BLaER1 treated with 17β-estradiol and CSF1 and Interleukin-3, amounts not matched to agents 10 nM and 100 nM (cell line): ENCODE measurements at regions not wholly inside any gene's neighbourhood (a gene's known extent, or its start where the extent isn't known, plus 50 kb on each side); places are given as distances from the start of the nearest gene placed in this dataset.
"Not testable (repeated sequence)": the region's sequence is repeated elsewhere in the genome, so short reads cannot be mapped to it uniquely, and the experiment has no call there.

Experiments used
- H3K27ac ChIP-seq, 11 experiments: shearing (Covaris generic); formaldehyde crosslinking; 2 replicates each; pipeline ENCODE4 v1.8.1; 2022
- H3K27me3 ChIP-seq, 11 experiments: shearing (Covaris generic); formaldehyde crosslinking; 2 replicates each; pipeline ENCODE4 v1.8.1; 2022
- H3K36me3 ChIP-seq, 11 experiments: shearing (Covaris generic); formaldehyde crosslinking; 2 replicates each; pipeline ENCODE4 v1.8.1; 2022
- H3K4me1 ChIP-seq, 10 experiments: shearing (Covaris generic); formaldehyde crosslinking; 2 replicates each; pipeline ENCODE4 v1.8.1; 2022
- H3K4me2 ChIP-seq, 11 experiments: shearing (Covaris generic); formaldehyde crosslinking; 2 replicates each; pipeline ENCODE4 v1.8.1; 2022
- H3K4me3 ChIP-seq, 10 experiments: shearing (Covaris generic); formaldehyde crosslinking; 2 replicates each; pipeline ENCODE4 v1.8.1; 2022
- H3K9ac ChIP-seq, 11 experiments: shearing (Covaris generic); formaldehyde crosslinking; 2 replicates each; pipeline ENCODE4 v1.8.1; 2022
- H3K9me3 ChIP-seq, 11 experiments: shearing (Covaris generic); formaldehyde crosslinking; replicated peaks in 1 of 11; 2 replicates each; pipeline ENCODE4 v1.8.1; 2022
- H4K20me1 ChIP-seq, 11 experiments: shearing (Covaris generic); formaldehyde crosslinking; 2 replicates each; pipeline ENCODE4 v1.8.1; 2022
- Cebpa-rat ChIP-seq, 11 experiments: shearing (Covaris generic); IDR thresholded peaks; 2 replicates each; pipeline ENCODE4 v1.8.1; 2022

DNA sequence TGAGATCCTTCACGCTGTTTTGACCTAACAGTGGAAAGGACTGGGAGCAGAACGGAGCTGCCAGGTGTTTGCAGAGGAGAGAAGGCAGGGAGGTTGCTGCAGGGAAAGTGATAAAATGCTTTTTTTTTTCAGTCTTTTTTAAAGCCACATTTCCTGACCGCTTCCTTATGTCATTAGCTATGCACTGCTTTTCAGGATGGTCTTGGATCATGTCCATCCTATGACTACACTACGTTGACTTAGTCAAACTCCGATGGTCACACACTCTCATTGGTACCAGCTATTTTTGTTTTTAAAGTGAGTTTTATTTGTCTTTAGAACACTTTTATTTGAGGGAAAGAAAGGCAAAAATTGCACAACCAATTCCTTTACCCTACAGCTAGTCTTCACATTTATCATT is 89.2 kb upstream of the EXOC2 start:
- Histone ChIP-seq H3K9ac (no peak overlapping the region), H4K20me1 (no peaks in the 10 kb centered on the region), H3K36me3 (no peaks in the 10 kb centered on the region), H3K27ac (no peak overlapping the region), H3K4me1 (no peaks in the 10 kb centered on the region), H3K27me3 (no peaks in the 10 kb centered on the region), H3K9me3 (no peaks in the 10 kb centered on the region), H3K4me2 (no peak overlapping the region), H3K4me3 (no peak overlapping the region)
- TF ChIP-seq Cebpa-rat (IDR thresholded peaks at IDR 0.05) = no peak

DNA sequence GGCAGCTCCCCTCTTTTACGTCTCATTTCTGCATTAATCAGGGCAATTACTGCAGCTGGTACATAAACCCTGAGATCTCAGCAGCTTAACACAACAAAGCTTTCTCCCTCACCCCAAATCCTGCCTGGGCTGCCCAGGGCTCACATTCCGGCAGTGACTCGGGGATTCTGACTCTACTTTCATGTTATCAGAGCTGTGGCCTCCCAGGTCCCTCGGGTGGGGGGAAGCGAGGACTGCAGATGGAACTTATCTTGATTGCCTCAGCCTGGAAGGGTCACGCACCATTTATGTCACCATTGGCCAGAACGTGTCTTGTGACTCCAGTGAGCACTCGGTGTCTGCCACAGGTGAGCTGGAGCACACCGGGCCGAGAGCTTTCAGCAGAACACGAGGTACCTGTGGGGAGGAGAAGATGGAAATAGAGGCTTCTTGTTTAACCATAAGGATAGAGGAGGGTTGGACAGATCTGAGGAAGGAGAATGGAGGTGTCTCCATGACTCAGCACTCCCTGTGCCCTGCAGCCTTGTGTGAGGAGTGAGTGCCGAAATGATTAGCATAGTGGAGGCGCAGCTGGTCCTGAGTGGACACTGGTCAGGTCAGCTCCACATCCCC is 88.5 kb upstream of the EXOC2 start:
- Histone ChIP-seq H4K20me1 (no peaks in the 10 kb centered on the region), H3K27ac (no peak overlapping the region), H3K27me3 (no peaks in the 10 kb centered on the region), H3K4me2 (no peak overlapping the region), H3K9me3 (no peaks in the 10 kb centered on the region), H3K4me3 (no peak overlapping the region), H3K9ac (no peak overlapping the region), H3K4me1 (no peaks in the 10 kb centered on the region), H3K36me3 (no peaks in the 10 kb centered on the region)
- no peak for TF ChIP-seq Cebpa-rat (IDR thresholded peaks at IDR 0.05)

DNA sequence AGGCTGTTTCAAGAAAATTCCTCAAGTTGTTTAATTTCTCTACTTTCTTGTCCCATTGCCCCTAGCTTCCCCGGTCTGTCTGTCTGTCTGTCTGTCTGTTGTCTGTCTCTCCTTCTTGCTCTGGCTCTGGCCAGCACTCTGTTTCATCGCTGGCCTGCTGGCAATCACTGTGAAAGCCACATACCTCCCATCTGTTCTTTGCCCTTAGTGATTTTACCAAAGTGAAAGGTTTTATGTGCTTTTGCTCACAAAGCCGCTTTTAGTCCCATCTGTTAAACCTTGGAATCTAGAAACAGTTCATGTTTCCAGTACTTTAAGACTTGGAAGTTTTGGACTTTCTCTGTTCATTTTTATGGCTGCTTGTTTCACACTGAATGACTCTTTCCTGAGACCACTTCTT is 87.8 kb upstream of the EXOC2 start:
- H3K9ac ChIP-seq = no peak overlapping the region
- no peaks in the 10 kb centered on the region for H4K20me1 ChIP-seq
- no peak overlapping the region for H3K27ac ChIP-seq
- H3K4me2 ChIP-seq = no peak overlapping the region
- no peaks in the 10 kb centered on the region for H3K36me3 ChIP-seq
- no peak for TF ChIP-seq Cebpa-rat (IDR thresholded peaks at IDR 0.05)
- no peak overlapping the region for H3K4me3 ChIP-seq
- no peaks in the 10 kb centered on the region for H3K4me1 ChIP-seq
- no peaks in the 10 kb centered on the region for H3K9me3 ChIP-seq
- H3K27me3 ChIP-seq = no peaks in the 10 kb centered on the region

- Histone ChIP-seq H3K27me3 (no peaks in the 10 kb centered on the region), H3K4me3 (no peak overlapping the region), H3K4me1 (no peaks in the 10 kb centered on the region), H3K4me2 (no peak overlapping the region), H3K9ac (no peak overlapping the region), H3K36me3 (no peaks in the 10 kb centered on the region), H3K9me3 (peaks cover 0 to 10% (median 3%) of the 10 kb centered on the region in 11 experiments; a peak in 11 of 22 replicates), H4K20me1 (no peaks in the 10 kb centered on the region), H3K27ac (no peak overlapping the region)
- TF ChIP-seq Cebpa-rat (IDR thresholded peaks at IDR 0.05) = no peak
Measured at GRCh38 chr6:776951-777350, 84.0 kb upstream of the EXOC2 start.

DNA sequence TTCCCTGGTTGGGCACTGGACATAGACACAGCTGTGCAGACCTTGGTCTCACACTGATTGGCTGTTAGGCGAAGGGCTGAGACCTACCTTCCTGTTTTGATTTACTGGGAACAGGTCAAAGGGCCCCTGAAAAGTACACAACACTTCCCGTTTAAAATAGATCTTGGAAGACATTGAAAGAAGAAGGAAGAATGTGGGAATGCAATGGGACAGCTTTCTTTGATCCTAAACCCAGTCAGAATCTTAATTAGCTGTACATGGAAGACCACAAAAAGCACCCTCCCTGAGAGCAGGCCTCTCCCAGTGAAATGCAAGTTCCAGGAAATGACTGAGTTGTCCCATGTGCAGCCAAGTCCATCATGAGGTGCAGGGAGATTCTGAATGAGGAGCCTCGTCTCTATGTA is 83.6 kb upstream of the EXOC2 start:
- no peak overlapping the region for H3K27ac ChIP-seq
- no peaks in the 10 kb centered on the region for H3K27me3 ChIP-seq
- no peak for TF ChIP-seq Cebpa-rat (IDR thresholded peaks at IDR 0.05)
- H3K36me3 ChIP-seq = no peaks in the 10 kb centered on the region
- H3K9ac ChIP-seq = no peak overlapping the region
- H3K4me1 ChIP-seq = no peaks in the 10 kb centered on the region
- no peaks in the 10 kb centered on the region for H4K20me1 ChIP-seq
- H3K4me2 ChIP-seq = no peak overlapping the region
- H3K9me3 ChIP-seq = peaks cover 0 to 13% (median 8%) of the 10 kb centered on the region in 11 experiments; a peak in 12 of 22 replicates
- no peak overlapping the region for H3K4me3 ChIP-seq

- no peaks in the 10 kb centered on the region for H3K27me3 ChIP-seq
- H3K9ac ChIP-seq = no peak overlapping the region
- H3K4me3 ChIP-seq = no peak overlapping the region
- H3K4me2 ChIP-seq = no peak overlapping the region
- H4K20me1 ChIP-seq = no peaks in the 10 kb centered on the region
- no peaks in the 10 kb centered on the region for H3K36me3 ChIP-seq
- H3K4me1 ChIP-seq = no peaks in the 10 kb centered on the region
- no peak for TF ChIP-seq Cebpa-rat (IDR thresholded peaks at IDR 0.05)
- no peak overlapping the region for H3K27ac ChIP-seq
- peaks cover 0 to 14% (median 9%) of the 10 kb centered on the region in 11 experiments; a peak in 12 of 22 replicates for H3K9me3 ChIP-seq
Measured at GRCh38 chr6:775863-776262, 82.9 kb upstream of the EXOC2 start.

DNA sequence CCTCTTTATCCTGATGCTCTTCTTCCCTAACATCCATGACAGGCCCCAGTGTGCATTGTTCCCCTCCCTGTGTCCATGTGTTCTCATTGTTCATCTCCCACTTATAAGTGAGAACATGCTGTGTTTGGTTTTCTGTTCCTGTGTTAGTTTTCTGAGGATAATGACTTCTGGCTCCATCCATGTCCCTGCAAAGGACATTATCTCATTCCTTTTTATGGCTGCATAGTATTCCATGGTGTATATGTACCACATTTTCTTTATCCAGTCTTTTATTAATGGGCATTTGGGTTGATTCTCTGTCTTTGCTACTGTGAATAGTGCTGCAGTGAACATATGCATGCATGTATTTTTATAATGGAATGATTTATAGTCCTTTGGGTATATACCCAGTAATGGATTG is 78.7 kb upstream of the EXOC2 start:
- not testable (repeated sequence) for H3K4me2 ChIP-seq, H4K20me1 ChIP-seq, H3K27ac ChIP-seq, H3K9ac ChIP-seq, H3K4me1 ChIP-seq, H3K36me3 ChIP-seq, H3K27me3 ChIP-seq, H3K4me3 ChIP-seq
- H3K9me3 ChIP-seq = peaks cover 0 to 14% (median 11%) of the 10 kb centered on the region in 11 experiments; a peak in 13 of 22 replicates

- Histone ChIP-seq H3K9ac (no peak overlapping the region), H3K4me3 (no peak overlapping the region), H3K27me3 (no peaks in the 10 kb centered on the region), H3K27ac (no peak overlapping the region), H4K20me1 (no peaks in the 10 kb centered on the region), H3K4me2 (no peak overlapping the region), H3K9me3 (peaks cover 0 to 14% (median 11%) of the 10 kb centered on the region in 11 experiments; a peak in 13 of 22 replicates), H3K4me1 (peaks cover 0 to 19% (median 10%) of the 10 kb centered on the region in 10 experiments; a peak in 16 of 20 replicates), H3K36me3 (no peaks in the 10 kb centered on the region)
- TF ChIP-seq Cebpa-rat (IDR thresholded peaks at IDR 0.05) = no peak
Measured at GRCh38 chr6:767755-768512, 75.0 kb upstream of the EXOC2 start.

DNA sequence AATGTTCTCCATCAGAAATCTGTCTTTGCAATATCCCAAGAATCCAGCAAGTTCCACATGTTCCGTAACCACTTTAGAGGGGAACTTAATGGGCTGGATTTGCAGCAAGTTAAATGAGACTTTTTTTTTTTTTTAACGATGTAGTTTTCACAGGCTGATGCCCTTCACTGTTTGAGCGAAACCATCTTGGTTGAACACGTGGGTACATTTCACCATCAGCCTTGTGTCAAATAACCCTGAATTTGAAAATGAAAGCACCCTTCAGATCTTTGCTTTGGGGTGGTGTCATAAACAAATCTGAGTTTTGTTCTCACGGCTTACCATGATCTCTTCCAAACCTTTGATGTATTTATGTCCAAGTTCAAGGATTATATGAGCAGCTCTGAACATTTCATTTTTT is 73.7 kb upstream of the EXOC2 start:
- no peaks in the 10 kb centered on the region for H3K27me3 ChIP-seq
- H3K4me1 ChIP-seq = peaks cover 0 to 21% (median 11%) of the 10 kb centered on the region in 10 experiments; a peak in 16 of 20 replicates
- H3K9me3 ChIP-seq = peaks cover 0 to 6% (median 2%) of the 10 kb centered on the region in 11 experiments; a peak in 12 of 22 replicates
- no peak overlapping the region for H3K9ac ChIP-seq
- H4K20me1 ChIP-seq = no peaks in the 10 kb centered on the region
- H3K4me2 ChIP-seq = peak overlapping the region in 9 of 11 experiments; percentile 2 to 53 (median 26); a peak in 15 of 22 replicates
- no peaks in the 10 kb centered on the region for H3K36me3 ChIP-seq
- H3K4me3 ChIP-seq = no peak overlapping the region
- H3K27ac ChIP-seq = no peak overlapping the region
- no peak for TF ChIP-seq Cebpa-rat (IDR thresholded peaks at IDR 0.05)

DNA sequence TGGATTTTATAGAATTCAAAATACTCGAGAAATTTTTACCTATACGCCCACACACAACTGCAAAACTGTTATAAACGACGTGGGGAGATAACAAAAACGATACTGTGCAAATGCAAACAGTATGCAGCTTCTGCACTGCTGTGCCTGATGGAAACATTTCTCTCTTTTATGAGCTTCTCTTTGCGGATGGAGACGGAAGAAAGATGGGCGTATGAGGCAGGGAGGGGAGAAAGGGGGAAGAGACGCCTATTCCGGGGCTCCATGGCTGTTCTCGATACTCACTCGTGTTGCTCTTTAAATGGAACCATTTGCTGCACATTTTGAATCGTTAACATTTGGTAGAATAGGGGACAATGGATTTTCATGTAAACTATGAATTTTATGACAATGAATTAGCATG is 69.1 kb upstream of the EXOC2 start:
- Histone ChIP-seq H3K4me1 (peaks cover 0 to 20% (median 11%) of the 10 kb centered on the region in 10 experiments; a peak in 16 of 20 replicates), H3K27ac (no peak overlapping the region), H3K36me3 (no peaks in the 10 kb centered on the region), H3K4me2 (no peak overlapping the region), H3K9me3 (peaks cover 0 to 25% (median 7%) of the 10 kb centered on the region in 11 experiments; a peak in 10 of 22 replicates), H3K9ac (no peak overlapping the region), H3K4me3 (no peak overlapping the region), H4K20me1 (no peaks in the 10 kb centered on the region), H3K27me3 (no peaks in the 10 kb centered on the region)
- TF ChIP-seq Cebpa-rat (IDR thresholded peaks at IDR 0.05) = no peak
